ENCODE measurements at regions not wholly inside any gene's neighbourhood (a gene's known extent, or its start where the extent isn't known, plus 50 kb on each side); places are given as distances from the start of the nearest gene placed in this dataset.

GRCh38 chr6:137758661-137759060, 108.4 kb upstream of the TNFAIP3 start:
- peaks cover 6% of the 10 kb centered on the region for H3K4me1 ChIP-seq
- H3K36me3 ChIP-seq = no peaks in the 10 kb centered on the region
- no peak overlapping the region for H3K27ac ChIP-seq
- no peaks in the 10 kb centered on the region for H3K27me3 ChIP-seq (ENCODE audit: low read depth)
- DNase-seq = no peak
- intact Hi-C loops (cut with DNase I) = no loop called here
- H3K4me3 ChIP-seq = no peak overlapping the region
- no peaks in the 10 kb centered on the region for H3K9me3 ChIP-seq
- no peak for TF ChIP-seq CTCF (IDR thresholded peaks at IDR 0.05)
- ATAC-seq = no peak

- H3K27me3 ChIP-seq (ENCODE audit: low read depth) = no peaks in the 10 kb centered on the region
- DNase-seq = no peak
- H3K36me3 ChIP-seq = no peaks in the 10 kb centered on the region
- intact Hi-C loops (cut with DNase I) = no loop called here
- no peaks in the 10 kb centered on the region for H3K9me3 ChIP-seq
- ATAC-seq = no peak
- H3K27ac ChIP-seq = no peak overlapping the region
- no peak overlapping the region for H3K4me3 ChIP-seq
- peaks cover 6% of the 10 kb centered on the region for H3K4me1 ChIP-seq
- TF ChIP-seq CTCF (IDR thresholded peaks at IDR 0.05) = no peak
Observed at GRCh38 chr6:137759624-137760023, 107.4 kb upstream of the TNFAIP3 start.

GRCh38 chr6:137761072-137761471, 106.0 kb upstream of the TNFAIP3 start:
- no peak for ATAC-seq

GRCh38 chr6:137761487-137761886, 105.6 kb upstream of the TNFAIP3 start:
- intact Hi-C loops (cut with DNase I) = no loop called here
- Histone ChIP-seq H3K27me3 (ENCODE audit: low read depth) (no peaks in the 10 kb centered on the region), H3K4me3 (no peak overlapping the region), H3K4me1 (no peaks in the 10 kb centered on the region), H3K9me3 (no peaks in the 10 kb centered on the region), H3K27ac (no peak overlapping the region), H3K36me3 (no peaks in the 10 kb centered on the region)
- no peak for DNase-seq
- no peak for TF ChIP-seq CTCF (IDR thresholded peaks at IDR 0.05)
- no peak for ATAC-seq

More at GRCh38 chr6:137761072-137761471, 106.0 kb upstream of the TNFAIP3 start:
- Histone ChIP-seq H3K27me3 (ENCODE audit: low read depth) (no peaks in the 10 kb centered on the region), H3K4me3 (no peak overlapping the region), H3K9me3 (no peaks in the 10 kb centered on the region), H3K36me3 (no peaks in the 10 kb centered on the region), H3K27ac (no peak overlapping the region), H3K4me1 (no peaks in the 10 kb centered on the region)
- no peak for DNase-seq
- intact Hi-C loops (cut with DNase I) = no loop called here
- no peak for TF ChIP-seq CTCF (IDR thresholded peaks at IDR 0.05)

- ATAC-seq (no peak), DNase-seq (no peak)
- H3K36me3 ChIP-seq = no peaks in the 10 kb centered on the region
- no peak overlapping the region for H3K4me3 ChIP-seq
- intact Hi-C loops (cut with DNase I) = no loop called here
- H3K4me1 ChIP-seq = no peaks in the 10 kb centered on the region
- no peaks in the 10 kb centered on the region for H3K27me3 ChIP-seq (ENCODE audit: low read depth)
- H3K27ac ChIP-seq = no peak overlapping the region
- TF ChIP-seq CTCF (IDR thresholded peaks at IDR 0.05) = no peak
- no peaks in the 10 kb centered on the region for H3K9me3 ChIP-seq
Observed at GRCh38 chr6:137762168-137763090, 104.6 kb upstream of the TNFAIP3 start.
